HG02610 (cell line): ENCODE measurements at regions not wholly inside any gene's neighbourhood (a gene's known extent, or its start where the extent isn't known, plus 50 kb on each side); places are given as distances from the start of the nearest gene placed in this dataset.
"Not testable (repeated sequence)": the region's sequence is repeated elsewhere in the genome, so short reads cannot be mapped to it uniquely, and the experiment has no call there.

ENCODE experiments used
- ATAC-seq: cut with Tn5 transposase; IDR thresholded peaks from one replicate; pipeline ENCODE4 v1.9.1; 2021; ENCODE audit warnings: mild to moderate bottlenecking, moderate library complexity; ENCODE audit not compliant: unreplicated experiment

- no peak for ATAC-seq
These were observed 1016.1 kb upstream of the PCDH7 start for GRCh38 chr4:29704059-29704458.

GRCh38 chr4:29708473-29708872, 1011.7 kb upstream of the PCDH7 start:
- no peak for ATAC-seq

- ATAC-seq = no peak
These were observed 1009.6 kb upstream of the PCDH7 start for GRCh38 chr4:29710519-29710918.

- no peak for ATAC-seq
These were observed 1008.9 kb upstream of the PCDH7 start for GRCh38 chr4:29711226-29711625.

GRCh38 chr4:29717287-29718057, 1002.7 kb upstream of the PCDH7 start:
- ATAC-seq = no peak

GRCh38 chr4:29718136-29718535, 1002.0 kb upstream of the PCDH7 start:
- ATAC-seq = no peak

- no peak for ATAC-seq
These were observed 997.9 kb upstream of the PCDH7 start for GRCh38 chr4:29722253-29722652.

- no peak for ATAC-seq
These were observed 993.2 kb upstream of the PCDH7 start for GRCh38 chr4:29726938-29727337.

- no peak for ATAC-seq
These were observed 985.6 kb upstream of the PCDH7 start for GRCh38 chr4:29734343-29735213.

GRCh38 chr4:29756966-29757365, 963.2 kb upstream of the PCDH7 start:
- ATAC-seq = no peak

GRCh38 chr4:29762151-29762550, 958.0 kb upstream of the PCDH7 start:
- ATAC-seq = no peak

GRCh38 chr4:29770627-29771026, 949.5 kb upstream of the PCDH7 start:
- no peak for ATAC-seq

GRCh38 chr4:29788123-29788522, 932.0 kb upstream of the PCDH7 start:
- not testable (repeated sequence) for ATAC-seq

- ATAC-seq = no peak
These were observed 914.9 kb upstream of the PCDH7 start for GRCh38 chr4:29805245-29805644.

GRCh38 chr4:29805916-29806480, 914.2 kb upstream of the PCDH7 start:
- no peak for ATAC-seq

GRCh38 chr4:29817961-29818360, 902.2 kb upstream of the PCDH7 start:
- no peak for ATAC-seq

- no peak for ATAC-seq
These were observed 891.1 kb upstream of the PCDH7 start for GRCh38 chr4:29829067-29829466.

- no peak for ATAC-seq
These were observed 867.6 kb upstream of the PCDH7 start for GRCh38 chr4:29852537-29852936.

- ATAC-seq = no peak
These were observed 866.3 kb upstream of the PCDH7 start for GRCh38 chr4:29853833-29854232.

- no peak for ATAC-seq
These were observed 858.9 kb upstream of the PCDH7 start for GRCh38 chr4:29861307-29861706.

GRCh38 chr4:29867412-29867811, 852.8 kb upstream of the PCDH7 start:
- ATAC-seq = no peak

- no peak for ATAC-seq
These were observed 819.8 kb upstream of the PCDH7 start for GRCh38 chr4:29900336-29900735.
